ENCODE measurements at regions not wholly inside any gene's neighbourhood (a gene's known extent, or its start where the extent isn't known, plus 50 kb on each side); places are given as distances from the start of the nearest gene placed in this dataset.

DNA sequence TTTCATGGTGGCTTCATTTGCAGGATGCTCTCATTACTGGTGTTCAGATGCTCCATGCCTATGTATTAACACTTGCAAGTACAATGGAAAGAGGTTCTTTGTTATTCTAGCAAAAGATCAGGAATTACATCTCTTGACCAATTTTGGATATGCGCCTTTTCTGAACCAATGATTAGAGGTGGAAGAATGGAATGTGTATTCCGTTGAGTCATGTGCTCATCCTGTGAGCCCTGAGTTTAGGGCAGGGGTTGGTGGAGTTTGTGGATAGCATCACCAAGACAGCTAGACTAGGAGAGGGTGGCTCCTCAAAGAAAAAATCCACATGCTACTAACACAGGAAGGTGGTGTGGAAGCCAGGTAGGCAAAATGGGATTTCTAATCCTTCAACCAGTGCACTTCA lies 80.7 kb upstream of the SLC25A26 start:
- dilution Hi-C loops (cut with MboI; ENCODE audit: extremely low pct_ligation_motif_present, low sequenced_read_pairs) = no loop called here
- no peak overlapping the region for H3K4me3 ChIP-seq (ENCODE audit: control insufficient read depth in 2 of 3, extremely low read depth in 1 of 3, insufficient read depth in 2 of 3, low read depth in 1 of 3, low read length in 3 of 3)
- H3K27ac ChIP-seq (ENCODE audit: control insufficient read depth, insufficient read depth, low read length) = no peak overlapping the region
- no peaks in the 10 kb centered on the region for H3K27me3 ChIP-seq (ENCODE audit: control insufficient read depth, extremely low read depth, insufficient read depth, low read length)
- H3K36me3 ChIP-seq (ENCODE audit: control insufficient read depth in 2 of 2, extremely low read depth in 1 of 2, insufficient read depth in 2 of 2, low read length in 2 of 2) = no peaks in the 10 kb centered on the region
- no peaks in the 10 kb centered on the region for H3K79me2 ChIP-seq (ENCODE audit: control insufficient read depth, insufficient read depth, low read length)
- H3K9ac ChIP-seq (ENCODE audit: control insufficient read depth, extremely low read depth, insufficient read depth, low read length) = no peak overlapping the region
- no peak overlapping the region for H3K4me2 ChIP-seq (ENCODE audit: control insufficient read depth, extremely low read depth, insufficient read depth, low read depth, low read length)
- no peaks in the 10 kb centered on the region for H4K20me1 ChIP-seq (ENCODE audit: control insufficient read depth, extremely low read depth, insufficient read depth, low read length)
- DNase-seq (ENCODE audit: low read depth, low spot score) = no peak
- H2AFZ ChIP-seq (ENCODE audit: control insufficient read depth, low read length) = no peak overlapping the region
- no peaks in the 10 kb centered on the region for H3K9me3 ChIP-seq (ENCODE audit: control insufficient read depth, low read depth, low read length)
- peaks cover 2% of the 10 kb centered on the region for H3K4me1 ChIP-seq (ENCODE audit: control insufficient read depth, extremely low read depth, insufficient read depth, low read length)
- no peaks in the 10 kb centered on the region for H3K9me1 ChIP-seq (ENCODE audit: control insufficient read depth, extremely low read depth, insufficient read depth, low read length)
- TF ChIP-seq, protein P1, sequence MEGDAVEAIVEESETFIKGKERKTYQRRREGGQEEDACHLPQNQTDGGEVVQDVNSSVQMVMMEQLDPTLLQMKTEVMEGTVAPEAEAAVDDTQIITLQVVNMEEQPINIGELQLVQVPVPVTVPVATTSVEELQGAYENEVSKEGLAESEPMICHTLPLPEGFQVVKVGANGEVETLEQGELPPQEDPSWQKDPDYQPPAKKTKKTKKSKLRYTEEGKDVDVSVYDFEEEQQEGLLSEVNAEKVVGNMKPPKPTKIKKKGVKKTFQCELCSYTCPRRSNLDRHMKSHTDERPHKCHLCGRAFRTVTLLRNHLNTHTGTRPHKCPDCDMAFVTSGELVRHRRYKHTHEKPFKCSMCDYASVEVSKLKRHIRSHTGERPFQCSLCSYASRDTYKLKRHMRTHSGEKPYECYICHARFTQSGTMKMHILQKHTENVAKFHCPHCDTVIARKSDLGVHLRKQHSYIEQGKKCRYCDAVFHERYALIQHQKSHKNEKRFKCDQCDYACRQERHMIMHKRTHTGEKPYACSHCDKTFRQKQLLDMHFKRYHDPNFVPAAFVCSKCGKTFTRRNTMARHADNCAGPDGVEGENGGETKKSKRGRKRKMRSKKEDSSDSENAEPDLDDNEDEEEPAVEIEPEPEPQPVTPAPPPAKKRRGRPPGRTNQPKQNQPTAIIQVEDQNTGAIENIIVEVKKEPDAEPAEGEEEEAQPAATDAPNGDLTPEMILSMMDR (optimal IDR thresholded peaks at IDR 0.05 in 1 of 3, IDR thresholded peaks at IDR 0.05 in 1 of 3, conservative IDR thresholded peaks at IDR 0.05 in 1 of 3; ENCODE audit: extremely low read depth in 1 of 3, insufficient read depth in 2 of 3, low read length in 3 of 3) = no peak
- TF ChIP-seq EZH2 (IDR thresholded peaks at IDR 0.05; ENCODE audit: low read length) = no peak
- no peak for FAIRE-seq

DNA sequence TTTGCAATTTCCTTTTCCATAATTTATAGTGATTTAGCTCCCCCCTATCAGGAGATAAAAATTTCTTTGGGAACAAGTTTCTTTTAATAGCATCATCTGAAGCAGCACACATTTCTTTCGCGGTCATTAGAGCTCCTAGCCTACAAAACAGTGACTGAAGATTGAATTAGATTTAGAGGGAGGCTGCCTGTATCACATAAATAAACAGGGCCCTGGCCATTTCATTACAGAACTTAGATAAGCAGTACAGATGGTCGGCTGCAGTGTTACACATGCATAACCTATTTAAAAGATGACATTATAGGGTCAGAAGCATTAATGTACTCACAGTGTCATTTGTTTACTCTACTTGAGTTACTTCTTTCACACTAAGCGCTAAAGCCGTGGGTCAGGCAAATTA lies 81.4 kb upstream of the SLC25A26 start:
- no peak for TF ChIP-seq EZH2 (IDR thresholded peaks at IDR 0.05; ENCODE audit: low read length)
- TF ChIP-seq, protein P1 (optimal IDR thresholded peaks at IDR 0.05 in 1 of 3, IDR thresholded peaks at IDR 0.05 in 1 of 3, conservative IDR thresholded peaks at IDR 0.05 in 1 of 3; ENCODE audit: extremely low read depth in 1 of 3, insufficient read depth in 2 of 3, low read length in 3 of 3) = no peak
- H3K9me1 ChIP-seq (ENCODE audit: control insufficient read depth, extremely low read depth, insufficient read depth, low read length) = no peaks in the 10 kb centered on the region
- DNase-seq (ENCODE audit: low read depth, low spot score) = no peak
- no peaks in the 10 kb centered on the region for H3K27me3 ChIP-seq (ENCODE audit: control insufficient read depth, extremely low read depth, insufficient read depth, low read length)
- no peaks in the 10 kb centered on the region for H3K36me3 ChIP-seq (ENCODE audit: control insufficient read depth in 2 of 2, extremely low read depth in 1 of 2, insufficient read depth in 2 of 2, low read length in 2 of 2)
- dilution Hi-C loops (cut with MboI; ENCODE audit: extremely low pct_ligation_motif_present, low sequenced_read_pairs) = no loop called here
- H3K27ac ChIP-seq (ENCODE audit: control insufficient read depth, insufficient read depth, low read length) = no peak overlapping the region
- no peak overlapping the region for H3K4me3 ChIP-seq (ENCODE audit: control insufficient read depth in 2 of 3, extremely low read depth in 1 of 3, insufficient read depth in 2 of 3, low read depth in 1 of 3, low read length in 3 of 3)
- no peak overlapping the region for H3K9ac ChIP-seq (ENCODE audit: control insufficient read depth, extremely low read depth, insufficient read depth, low read length)
- H3K4me1 ChIP-seq (ENCODE audit: control insufficient read depth, extremely low read depth, insufficient read depth, low read length) = no peaks in the 10 kb centered on the region
- no peak overlapping the region for H2AFZ ChIP-seq (ENCODE audit: control insufficient read depth, low read length)
- no peaks in the 10 kb centered on the region for H3K9me3 ChIP-seq (ENCODE audit: control insufficient read depth, low read depth, low read length)
- no peaks in the 10 kb centered on the region for H3K79me2 ChIP-seq (ENCODE audit: control insufficient read depth, insufficient read depth, low read length)
- H3K4me2 ChIP-seq (ENCODE audit: control insufficient read depth, extremely low read depth, insufficient read depth, low read depth, low read length) = no peak overlapping the region
- FAIRE-seq = no peak
- no peaks in the 10 kb centered on the region for H4K20me1 ChIP-seq (ENCODE audit: control insufficient read depth, extremely low read depth, insufficient read depth, low read length)
